Inferior parietal cortex (tissue), 1 donor: ENCODE measurements at regions not wholly inside any gene's neighbourhood (a gene's known extent, or its start where the extent isn't known, plus 50 kb on each side); places are given as distances from the start of the nearest gene placed in this dataset.

ENCODE experiments used
- DNase-seq: peaks from one replicate; pipeline ENCODE4 v3.0.0-alpha.2; 2016; ENCODE audit errors: extremely low spot score

DNA sequence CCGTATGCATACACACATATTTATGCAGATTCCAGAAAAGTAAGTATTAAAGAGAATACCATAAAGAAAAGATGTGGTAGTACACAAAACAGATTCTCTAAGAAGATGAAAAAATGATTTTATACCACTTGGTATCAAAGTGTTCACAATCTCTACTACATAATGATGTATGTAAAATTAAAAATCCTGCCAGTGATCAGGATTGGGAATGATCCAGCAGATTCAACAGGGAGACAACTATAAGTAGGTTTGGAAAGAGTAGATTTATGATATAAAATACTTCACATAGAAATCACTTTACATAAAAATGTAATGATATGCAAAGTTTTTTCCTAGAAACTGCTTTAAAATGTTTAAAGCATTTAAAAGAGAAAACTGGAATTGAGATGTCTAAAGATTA is 447.0 kb downstream of the CNTNAP4 start:
- no peak for DNase-seq

GRCh38 chr16:76729525-76729924 is 452.3 kb downstream of the CNTNAP4 start:
- DNase-seq, result no peak

DNA sequence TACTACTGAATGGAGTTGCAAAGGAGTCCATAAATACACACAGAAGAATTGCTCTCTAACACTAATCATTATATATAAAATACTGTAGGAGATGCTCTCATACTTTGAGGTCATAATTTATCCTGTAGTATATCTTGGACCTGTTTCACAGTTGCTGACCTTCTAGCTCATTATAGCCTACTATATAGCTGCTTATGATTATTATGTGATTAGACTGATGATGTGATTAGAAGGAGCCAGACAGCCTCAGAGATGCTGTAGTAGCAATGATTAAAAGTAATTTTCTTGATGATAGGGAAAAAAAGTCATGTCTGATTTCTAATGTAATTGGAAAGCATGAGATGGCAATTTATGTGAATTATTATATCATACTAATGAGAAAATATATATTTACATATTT is 455.7 kb downstream of the CNTNAP4 start:
- no peak for DNase-seq

GRCh38 chr16:76741623-76742022 is 449.4 kb upstream of the MON1B start:
- no peak for DNase-seq

DNA sequence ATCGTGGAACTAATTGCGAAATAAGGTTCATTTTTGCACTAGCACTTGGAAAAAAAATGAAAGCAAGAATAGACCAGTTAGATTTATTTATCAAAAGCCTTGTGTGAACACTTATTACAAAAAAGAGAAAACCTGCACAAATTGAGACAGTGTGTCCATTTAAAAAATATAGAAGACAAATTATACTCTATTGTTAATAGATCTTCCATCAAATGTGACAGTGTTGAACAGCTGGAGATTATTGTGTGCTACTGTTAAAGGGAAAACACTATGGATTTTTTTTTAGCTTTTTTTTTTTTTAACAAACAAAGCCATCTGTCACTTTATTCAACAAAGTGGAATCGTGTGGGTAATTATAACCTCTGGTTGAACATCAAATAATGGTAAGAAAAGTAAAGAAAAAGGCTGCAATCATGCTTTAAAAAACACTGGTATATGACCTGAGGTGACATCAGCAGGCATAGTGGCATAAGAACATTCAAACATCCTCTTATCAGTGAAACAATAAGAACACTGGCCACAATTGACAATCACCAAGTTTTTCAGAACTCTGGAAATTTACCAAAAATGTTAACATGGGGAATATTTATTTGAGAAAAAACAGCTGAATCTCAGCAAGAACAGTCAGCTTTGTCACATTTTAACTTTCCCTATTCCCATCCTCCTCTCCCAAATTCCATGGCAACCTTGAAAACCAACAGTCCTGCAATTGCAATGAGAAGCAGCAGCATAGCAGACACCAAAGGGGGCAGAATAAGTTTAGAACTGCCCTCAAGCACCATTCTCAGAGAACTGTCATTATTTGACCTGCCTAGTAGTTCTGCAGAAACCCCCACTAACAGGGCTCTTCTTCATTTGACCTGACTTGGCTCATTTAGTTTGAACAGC is 442.3 kb upstream of the MON1B start:
- DNase-seq, result no peak

GRCh38 chr16:76749780-76750375 is 441.1 kb upstream of the MON1B start:
- DNase-seq, result no peak

DNA sequence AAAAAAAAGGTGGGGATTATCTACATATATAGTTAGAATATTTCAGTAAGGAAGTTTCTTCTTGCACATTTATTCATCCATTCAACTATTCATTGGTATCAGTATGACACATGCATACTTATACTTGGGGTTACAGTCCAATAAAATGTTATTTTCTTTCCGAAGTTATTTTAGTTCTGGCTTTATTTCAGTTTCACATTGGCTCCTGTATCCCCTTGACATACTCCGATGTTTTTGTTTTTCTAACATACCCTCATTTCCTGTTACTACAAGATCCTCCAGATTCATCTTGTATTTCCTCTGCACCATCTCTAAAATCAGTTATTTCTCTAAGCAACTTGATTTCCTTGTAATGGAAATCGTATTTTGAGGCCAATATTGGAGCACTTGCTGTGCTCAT is 435.5 kb upstream of the MON1B start:
- no peak for DNase-seq

DNA sequence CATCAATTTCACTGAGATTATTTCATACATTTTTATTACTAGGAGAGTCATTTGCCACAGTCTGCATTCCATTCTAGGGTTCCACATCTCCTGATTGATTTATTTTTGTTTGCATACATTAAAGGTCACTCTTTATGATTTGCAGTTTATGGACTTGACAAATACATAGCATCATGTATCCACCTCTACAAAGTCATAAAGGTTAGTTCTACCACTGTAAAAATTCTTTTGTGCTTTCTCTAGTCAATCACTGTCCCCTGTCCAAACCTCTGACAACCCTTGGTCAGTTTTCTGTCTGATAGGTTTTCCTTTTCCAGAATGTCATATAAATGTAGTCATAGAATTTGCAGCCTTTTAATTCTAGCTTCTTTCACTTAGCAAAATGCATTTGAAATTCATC is 434.6 kb upstream of the MON1B start:
- no peak for DNase-seq

DNA sequence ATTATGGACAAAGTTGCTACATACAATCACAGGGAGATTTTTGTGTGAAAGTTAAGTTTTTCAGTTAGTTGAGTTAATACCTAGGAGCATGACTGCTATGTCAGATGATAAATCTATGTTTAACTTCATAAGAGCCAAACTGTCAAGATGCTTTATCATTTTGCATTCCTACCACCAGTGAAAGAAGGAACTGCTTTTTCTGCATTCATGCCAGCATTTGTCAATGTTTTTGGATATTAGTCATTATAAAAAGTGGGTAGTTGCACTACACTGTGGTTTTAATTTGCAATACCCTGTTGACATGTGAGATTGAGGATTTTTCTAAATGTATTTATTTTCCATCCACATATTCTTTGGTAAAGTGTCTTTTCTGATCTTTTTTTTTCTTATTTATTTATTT is 434.0 kb upstream of the MON1B start:
- DNase-seq, result no peak

DNA sequence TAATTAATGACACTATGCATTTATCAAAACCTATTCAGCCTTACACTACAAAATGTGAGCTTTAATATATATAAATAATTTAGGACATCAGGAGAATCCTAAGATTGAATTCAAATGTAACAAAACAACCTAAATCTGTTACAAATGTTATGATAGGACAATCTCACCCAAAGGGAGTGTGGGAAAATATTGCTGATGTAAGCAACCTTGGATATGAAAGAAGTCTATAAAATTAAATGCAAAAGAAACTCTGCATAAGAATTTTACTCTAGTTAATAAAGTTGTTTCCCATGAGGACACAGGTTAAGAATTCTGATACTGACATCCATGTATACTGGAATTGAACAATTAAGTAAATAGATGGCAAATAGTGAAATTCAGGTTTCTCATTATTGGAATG is 424.5 kb upstream of the MON1B start:
- DNase-seq, result no peak

DNA sequence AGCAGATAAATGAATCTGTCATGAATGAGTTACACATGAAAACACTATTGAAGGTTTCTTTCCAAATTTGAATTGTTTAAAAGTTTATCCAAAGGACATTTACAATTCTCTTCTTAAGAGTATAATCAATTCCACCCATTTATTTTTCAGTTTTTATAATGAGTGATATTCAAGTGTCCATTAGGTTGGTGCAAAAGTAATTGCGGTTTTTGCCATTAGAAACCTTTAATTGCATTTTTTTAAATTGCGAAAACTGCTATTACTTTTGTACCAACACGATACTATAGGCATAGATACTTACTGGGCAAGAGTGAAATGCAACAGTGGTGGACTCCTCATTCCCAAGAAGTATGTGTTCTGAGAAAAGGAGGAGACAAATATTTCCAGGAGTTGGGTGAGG is 422.7 kb upstream of the MON1B start:
- no peak for DNase-seq

DNA sequence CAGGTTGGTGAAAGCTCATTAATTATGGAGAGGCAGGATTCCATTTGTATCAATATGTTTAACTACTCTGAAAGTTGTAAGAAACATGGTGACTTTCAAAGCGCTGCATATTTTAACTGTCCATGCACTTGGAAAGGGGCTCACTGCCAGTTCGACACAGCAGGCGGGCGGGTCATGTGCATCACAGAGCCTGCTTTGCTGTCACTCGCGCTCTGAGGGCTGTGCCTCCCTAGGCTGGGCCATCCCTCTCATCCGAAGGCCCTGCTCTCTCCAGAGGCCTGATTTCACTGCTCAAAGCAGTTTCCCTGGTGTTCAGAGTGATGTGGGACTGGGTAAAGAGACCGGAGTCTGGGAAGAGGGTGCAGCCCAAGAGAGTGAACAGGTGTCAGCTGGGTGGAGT is 422.0 kb upstream of the MON1B start:
- DNase-seq, result no peak

DNA sequence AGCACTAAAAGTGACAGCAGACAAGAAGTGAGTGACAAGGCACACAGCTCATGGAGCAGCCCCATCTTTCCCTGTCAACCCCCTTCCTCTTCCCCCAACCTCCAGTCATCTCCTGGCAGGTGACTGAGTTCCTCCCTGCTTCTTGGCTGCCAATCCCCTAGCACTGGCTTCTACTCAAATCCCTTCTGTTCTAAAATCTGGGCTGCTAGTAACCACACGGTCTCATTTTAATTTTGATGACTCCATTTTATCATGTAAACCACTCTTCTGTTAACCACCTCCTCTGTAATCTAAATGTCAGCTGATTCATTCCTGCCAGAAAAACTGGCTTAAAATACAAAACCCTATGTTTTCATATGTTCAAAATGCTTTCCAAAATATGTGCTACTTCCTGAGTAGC is 419.8 kb upstream of the MON1B start:
- no peak for DNase-seq

DNA sequence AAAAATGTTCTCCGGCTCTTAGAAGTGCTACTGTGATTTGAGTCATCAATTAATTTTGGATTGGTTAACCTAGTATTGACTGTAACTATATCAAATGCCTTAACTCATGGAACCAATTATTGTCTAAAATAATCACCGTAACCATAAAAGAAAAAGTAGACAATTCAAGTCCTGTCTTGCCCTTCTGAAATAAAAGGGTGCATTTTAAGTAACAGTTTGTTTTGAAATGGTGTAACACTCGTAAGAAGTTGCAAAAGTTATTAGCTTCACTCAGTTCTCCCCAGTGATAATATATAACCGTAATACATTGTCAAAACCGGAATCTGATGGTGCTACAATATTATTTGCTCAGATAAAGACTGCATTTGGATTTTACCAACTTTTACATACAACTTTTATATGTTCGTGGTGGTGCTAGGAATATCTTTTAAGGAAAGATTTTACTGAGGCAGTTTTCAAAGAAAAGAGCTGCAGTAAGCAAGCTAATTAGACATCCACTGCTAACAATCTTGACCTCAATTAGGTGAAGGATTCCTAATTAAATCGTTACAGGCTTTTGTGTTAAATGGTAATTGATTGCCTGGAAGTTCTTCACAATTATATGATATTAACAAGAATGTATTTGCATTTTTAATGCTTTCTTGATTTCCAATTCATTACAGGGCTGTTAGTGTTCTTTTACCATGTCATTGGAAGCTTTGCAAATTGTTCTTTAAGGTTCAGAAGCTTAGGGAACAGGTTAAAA is 413.1 kb upstream of the MON1B start:
- no peak for DNase-seq

GRCh38 chr16:76780556-76780955 is 410.4 kb upstream of the MON1B start:
- no peak for DNase-seq

GRCh38 chr16:76784530-76784929 is 406.5 kb upstream of the MON1B start:
- DNase-seq, result no peak

GRCh38 chr16:76787394-76787793 is 403.6 kb upstream of the MON1B start:
- DNase-seq, result no peak

DNA sequence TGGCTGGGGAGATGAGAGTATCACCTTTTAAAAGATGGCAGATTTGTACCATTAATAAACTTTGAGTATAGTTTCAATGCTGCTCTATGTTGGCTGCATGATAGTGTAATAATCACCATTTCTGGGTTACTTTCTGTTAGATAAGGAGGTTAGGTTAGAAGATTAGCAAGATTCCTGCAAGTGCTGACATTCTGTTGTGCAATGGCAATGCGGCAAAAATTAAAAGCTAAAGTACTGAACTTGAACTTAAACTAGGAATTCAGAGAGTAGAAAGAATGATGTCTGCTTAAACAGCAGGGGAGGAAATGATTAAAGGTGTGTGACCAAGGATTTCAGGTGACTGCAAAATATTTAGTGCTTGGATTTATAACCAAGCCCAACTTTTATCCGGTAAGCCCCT is 399.8 kb upstream of the MON1B start:
- no peak for DNase-seq

- DNase-seq, result no peak
Observed at GRCh38 chr16:76796416-76796815, 394.6 kb upstream of the MON1B start.

- DNase-seq, result no peak
Observed at GRCh38 chr16:76796978-76797377, 394.0 kb upstream of the MON1B start.

GRCh38 chr16:76797457-76797856 is 393.5 kb upstream of the MON1B start:
- DNase-seq, result no peak

DNA sequence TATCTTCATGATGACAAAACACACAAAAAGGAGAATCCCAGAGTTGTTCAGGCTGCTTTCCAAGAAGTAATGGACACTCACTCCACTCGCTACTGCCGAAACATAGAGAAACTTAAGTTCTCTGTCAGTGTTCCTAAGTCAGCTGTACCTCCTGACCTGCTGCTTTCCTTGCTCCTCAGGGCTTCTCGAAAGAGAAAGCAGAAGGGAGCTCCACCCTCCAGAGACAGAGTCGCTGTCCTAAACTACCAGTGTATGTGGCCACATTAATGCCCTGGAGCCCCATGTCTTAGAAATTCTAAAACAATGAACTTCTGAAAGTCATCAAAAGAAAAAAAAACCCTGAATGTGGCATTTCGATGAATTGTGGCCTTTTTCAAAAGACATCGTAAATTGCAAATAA is 390.8 kb upstream of the MON1B start:
- no peak for DNase-seq

- no peak for DNase-seq
Observed at GRCh38 chr16:76801357-76801756, 389.6 kb upstream of the MON1B start.
